Left lung (tissue), 4 donors: ENCODE measurements at regions not wholly inside any gene's neighbourhood (a gene's known extent, or its start where the extent isn't known, plus 50 kb on each side); places are given as distances from the start of the nearest gene placed in this dataset.

Source experiments
- ATAC-seq: fragments of 200-7000 bp; cut with Tn5 transposase; one replicate; pipeline ENCODE4 v1.9.1; 2020; ENCODE audit warnings: moderate library complexity
- DNase-seq, 4 donors: peaks; one replicate each; pipeline ENCODE4 v3.0.0-alpha.2; 2013 to 2020
- H3K27ac ChIP-seq, 2 donors: fragments of 200-600 bp; sonication (generic) in 1 of 2; one replicate each; pipeline versions ENCODE4 v1.5.0 to v1.8.0; 2020 to 2021
- H3K27me3 ChIP-seq, 2 donors: fragments of 200-600 bp; sonication (generic) in 1 of 2; one replicate each; pipeline versions ENCODE4 v1.5.0 to v1.8.0; 2020 to 2021
- H3K36me3 ChIP-seq, 2 donors: fragments of 200-600 bp; sonication (generic) in 1 of 2; one replicate each; pipeline versions ENCODE4 v1.5.0 to v1.8.0; 2020 to 2021
- H3K4me1 ChIP-seq, 2 donors: fragments of 200-600 bp; one replicate each; pipeline ENCODE4 v1.8.0; 2021
- H3K4me3 ChIP-seq, 2 donors: fragments of 200-600 bp; sonication (generic) in 1 of 2; one replicate each; pipeline versions ENCODE4 v1.5.0 to v1.8.0; 2020 to 2021; ENCODE audit warnings: mild to moderate bottlenecking in 1 of 2
- H3K9me3 ChIP-seq, 2 donors: fragments of 200-600 bp; sonication (generic) in 1 of 2; one replicate each; pipeline versions ENCODE4 v1.5.0 to v1.8.0; 2020 to 2021
- CTCF ChIP-seq, 2 donors: fragments of 200-600 bp; sonication (generic) in 1 of 2; IDR thresholded peaks; one replicate each; pipeline versions ENCODE4 v1.5.0 to v1.8.0; 2021; ENCODE audit warnings: antibody characterized with exemption in 2 of 2
- intact Hi-C, 2 donors: fragments of 100-400 bp; cut with DNase I; formaldehyde crosslinking; loops; one replicate each; pipeline versions ENCODE4 v1.11.2 to v1.14.2; 2022
- donor health status: DM: no; HTN: yes; CAD: no.
- donor health status: DM: no; HTN: no; CAD: no.

- no peak overlapping the region for H3K27ac ChIP-seq
- DNase-seq (no peak), ATAC-seq (no peak)
- no peaks in the 10 kb centered on the region for H3K27me3 ChIP-seq
- no peak overlapping the region for H3K4me3 ChIP-seq
- TF ChIP-seq CTCF (IDR thresholded peaks at IDR 0.05) = no peak
- no peaks in the 10 kb centered on the region for H3K36me3 ChIP-seq
- H3K4me1 ChIP-seq = no peaks in the 10 kb centered on the region
- no peaks in the 10 kb centered on the region for H3K9me3 ChIP-seq
- intact Hi-C loops = no loop called here
Observed at GRCh38 chrX:42886519-42886918, 108.6 kb upstream of the PPP1R2C start.

- H3K36me3 ChIP-seq = no peaks in the 10 kb centered on the region
- TF ChIP-seq CTCF (IDR thresholded peaks at IDR 0.05) = no peak
- no peaks in the 10 kb centered on the region for H3K4me1 ChIP-seq
- ATAC-seq (no peak), DNase-seq (no peak)
- intact Hi-C loops = no loop called here
- no peak overlapping the region for H3K4me3 ChIP-seq
- no peak overlapping the region for H3K27ac ChIP-seq
- H3K9me3 ChIP-seq = no peaks in the 10 kb centered on the region
- no peaks in the 10 kb centered on the region for H3K27me3 ChIP-seq
Observed at GRCh38 chrX:42900947-42901346, 123.0 kb upstream of the PPP1R2C start.

DNA sequence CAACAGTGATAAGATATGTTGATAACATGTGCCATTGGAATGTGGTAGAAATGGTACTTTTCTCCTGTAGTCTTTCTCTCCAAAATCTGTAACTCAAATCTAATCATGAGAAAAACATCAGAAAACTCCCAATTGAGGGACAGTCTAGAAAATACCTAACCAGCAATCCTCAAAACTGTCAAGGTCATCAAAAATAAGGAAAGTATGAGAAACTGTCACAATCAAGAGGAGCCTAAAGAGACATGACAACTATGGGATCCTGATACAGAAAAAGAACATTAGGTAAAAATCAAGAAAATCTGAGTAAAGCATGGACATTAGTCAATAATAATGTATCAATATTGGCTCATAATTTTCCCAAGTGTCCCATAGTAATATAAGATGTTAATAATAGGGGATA, 124.5 kb upstream of the PPP1R2C start:
- Histone ChIP-seq H3K9me3 (no peaks in the 10 kb centered on the region), H3K27ac (no peak overlapping the region), H3K4me3 (no peak overlapping the region), H3K36me3 (no peaks in the 10 kb centered on the region), H3K4me1 (no peaks in the 10 kb centered on the region), H3K27me3 (no peaks in the 10 kb centered on the region)
- ATAC-seq (no peak), DNase-seq (no peak)
- no peak for TF ChIP-seq CTCF (IDR thresholded peaks at IDR 0.05)
- intact Hi-C loops = no loop called here

- Histone ChIP-seq H3K36me3 (no peaks in the 10 kb centered on the region), H3K27ac (no peak overlapping the region), H3K4me3 (no peak overlapping the region), H3K9me3 (no peaks in the 10 kb centered on the region), H3K4me1 (no peaks in the 10 kb centered on the region), H3K27me3 (peaks cover 0 to 4% of the 10 kb centered on the region in 2 donors)
- intact Hi-C loops = no loop called here
- DNase-seq = no peak
- no peak for ATAC-seq
- no peak for TF ChIP-seq CTCF (IDR thresholded peaks at IDR 0.05)
Observed at GRCh38 chrX:42920752-42921151, 142.8 kb upstream of the PPP1R2C start.

DNA sequence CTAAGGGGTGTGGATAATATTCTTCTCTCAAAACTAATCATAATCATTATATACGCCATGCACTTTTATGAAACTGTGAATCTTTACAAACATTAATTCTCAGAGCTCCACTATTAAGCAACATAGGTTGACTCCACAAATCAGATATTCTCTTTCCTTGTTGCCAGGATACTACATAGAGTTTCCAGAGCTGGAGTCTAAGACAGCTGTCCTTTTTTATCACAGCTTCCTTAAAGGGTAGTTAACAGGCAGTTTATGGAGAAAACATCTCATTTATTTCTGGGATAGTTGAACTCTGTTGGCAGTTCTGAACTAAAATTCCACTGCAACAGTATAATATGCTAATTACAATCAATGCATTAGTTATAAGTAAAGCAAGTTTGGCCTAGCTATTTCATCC, 152.1 kb upstream of the PPP1R2C start:
- no peak for ATAC-seq
- Histone ChIP-seq H3K9me3 (no peaks in the 10 kb centered on the region), H3K4me1 (no peaks in the 10 kb centered on the region), H3K27me3 (no peaks in the 10 kb centered on the region), H3K4me3 (no peak overlapping the region), H3K36me3 (no peaks in the 10 kb centered on the region), H3K27ac (no peak overlapping the region)
- intact Hi-C loops = no loop called here
- no peak for TF ChIP-seq CTCF (IDR thresholded peaks at IDR 0.05)
- DNase-seq = peak in 2 of 4 donors; percentile 41 to 48
